ENCODE measurements at regions not wholly inside any gene's neighbourhood (a gene's known extent, or its start where the extent isn't known, plus 50 kb on each side); places are given as distances from the start of the nearest gene placed in this dataset.

DNA sequence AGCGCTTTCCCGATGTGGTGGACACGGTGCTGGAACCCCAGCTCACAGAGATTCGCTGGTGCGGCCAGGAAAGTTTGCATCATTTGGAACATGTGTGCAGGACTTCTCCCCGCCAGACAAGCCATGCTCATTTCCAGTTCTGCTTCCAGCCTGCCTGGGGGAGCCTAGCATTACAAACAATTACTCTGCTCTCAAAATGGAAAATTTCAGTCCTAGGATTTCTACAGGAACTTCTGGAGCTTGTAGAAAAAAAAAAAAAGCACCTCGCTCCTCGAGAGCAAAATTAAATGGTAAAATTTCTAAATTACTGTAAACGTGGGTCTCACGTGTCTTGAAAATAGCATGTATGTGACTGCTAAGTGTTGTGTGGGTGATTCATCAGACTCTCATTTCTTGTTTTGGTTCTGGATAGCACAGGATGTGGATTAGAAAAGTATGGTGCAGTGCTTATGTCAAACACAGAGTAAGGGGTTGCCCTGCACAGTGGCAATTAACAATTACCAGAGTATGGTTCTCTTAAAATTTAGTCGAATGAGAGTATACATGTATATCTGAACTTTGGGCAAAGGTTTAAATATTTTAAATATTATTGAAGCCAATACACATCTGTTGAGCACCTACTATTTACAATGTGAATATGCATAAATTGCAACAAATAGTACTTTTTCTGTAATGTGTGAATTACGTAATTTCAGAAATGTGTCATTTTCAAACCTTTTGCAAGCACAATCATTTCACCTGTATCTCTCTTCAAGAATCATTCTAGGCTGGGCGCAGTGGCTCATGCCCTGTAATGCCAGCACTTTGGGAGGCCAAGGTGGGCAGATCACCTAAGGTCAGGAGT lies 61.8 kb upstream of the PTGFRN start:
- intact Hi-C loops (cut with micrococcal nuclease): no loop called here
- no peaks in the 10 kb centered on the region for H3K79me2 ChIP-seq (ENCODE audit: insufficient read depth, low read length)
- POLR2A ChIA-PET: no interaction called here
- H4K20me1 ChIP-seq (ENCODE audit: insufficient read depth): no peaks in the 10 kb centered on the region
- H3K9me3 ChIP-seq (ENCODE audit: control insufficient read depth in 1 of 2, insufficient read depth in 1 of 2, low read depth in 1 of 2, low read length in 2 of 2): 0 out of 4 replicates have a peak, but pooled peaks cover 0 to 4% of the 10 kb centered on the region in 2 experiments
- RAD21 ChIA-PET (ENCODE audit: low non-redundant PET in 1 of 2, low total read pairs in 2 of 2, uncharacterized antibody in 2 of 2, unreplicated experiment in 2 of 2): no interaction called here
- DNase-seq (ENCODE audit: low read depth, low spot score): no peak
- H3K4me1 ChIP-seq (ENCODE audit: control insufficient read depth in 1 of 2, insufficient read depth in 2 of 2, low read length in 2 of 2): peaks cover 0 to 2% of the 10 kb centered on the region in 2 experiments; a peak in 2 of 4 replicates
- no peak for ATAC-seq
- TF ChIP-seq JUND (IDR thresholded peaks at IDR 0.05) (no peak), EGR1 (IDR thresholded peaks at IDR 0.05; ENCODE audit: low read depth) (no peak), YY1 (IDR thresholded peaks at IDR 0.05; ENCODE audit: extremely low read depth, insufficient replicate concordance, low read depth, low read length) (no peak), POLR2AphosphoS5 (IDR thresholded peaks at IDR 0.05; ENCODE audit: low read depth, low read length) (no peak), FOSL1 (IDR thresholded peaks at IDR 0.05; ENCODE audit: low read depth) (no peak), ZNF274 (IDR thresholded peaks at IDR 0.05; ENCODE audit: low read depth, low read length) (no peak), ZFX (IDR thresholded peaks at IDR 0.05) (no peak), ELF1 (IDR thresholded peaks at IDR 0.05; ENCODE audit: borderline replicate concordance, low read depth) (no peak), CBX3 (IDR thresholded peaks at IDR 0.05; ENCODE audit: low read depth) (no peak), EZH2 (IDR thresholded peaks at IDR 0.05) (no peak), TCF7L2 (IDR thresholded peaks at IDR 0.05; ENCODE audit: borderline replicate concordance, extremely low read depth, insufficient read depth, insufficient read length) (no peak)
- TF ChIP-seq, protein P1, sequence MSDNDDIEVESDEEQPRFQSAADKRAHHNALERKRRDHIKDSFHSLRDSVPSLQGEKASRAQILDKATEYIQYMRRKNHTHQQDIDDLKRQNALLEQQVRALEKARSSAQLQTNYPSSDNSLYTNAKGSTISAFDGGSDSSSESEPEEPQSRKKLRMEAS (IDR thresholded peaks at IDR 0.05): no peak
- TF ChIP-seq, protein P2, sequence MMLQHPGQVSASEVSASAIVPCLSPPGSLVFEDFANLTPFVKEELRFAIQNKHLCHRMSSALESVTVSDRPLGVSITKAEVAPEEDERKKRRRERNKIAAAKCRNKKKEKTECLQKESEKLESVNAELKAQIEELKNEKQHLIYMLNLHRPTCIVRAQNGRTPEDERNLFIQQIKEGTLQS (IDR thresholded peaks at IDR 0.05): no peak
- TF ChIP-seq, protein P3, sequence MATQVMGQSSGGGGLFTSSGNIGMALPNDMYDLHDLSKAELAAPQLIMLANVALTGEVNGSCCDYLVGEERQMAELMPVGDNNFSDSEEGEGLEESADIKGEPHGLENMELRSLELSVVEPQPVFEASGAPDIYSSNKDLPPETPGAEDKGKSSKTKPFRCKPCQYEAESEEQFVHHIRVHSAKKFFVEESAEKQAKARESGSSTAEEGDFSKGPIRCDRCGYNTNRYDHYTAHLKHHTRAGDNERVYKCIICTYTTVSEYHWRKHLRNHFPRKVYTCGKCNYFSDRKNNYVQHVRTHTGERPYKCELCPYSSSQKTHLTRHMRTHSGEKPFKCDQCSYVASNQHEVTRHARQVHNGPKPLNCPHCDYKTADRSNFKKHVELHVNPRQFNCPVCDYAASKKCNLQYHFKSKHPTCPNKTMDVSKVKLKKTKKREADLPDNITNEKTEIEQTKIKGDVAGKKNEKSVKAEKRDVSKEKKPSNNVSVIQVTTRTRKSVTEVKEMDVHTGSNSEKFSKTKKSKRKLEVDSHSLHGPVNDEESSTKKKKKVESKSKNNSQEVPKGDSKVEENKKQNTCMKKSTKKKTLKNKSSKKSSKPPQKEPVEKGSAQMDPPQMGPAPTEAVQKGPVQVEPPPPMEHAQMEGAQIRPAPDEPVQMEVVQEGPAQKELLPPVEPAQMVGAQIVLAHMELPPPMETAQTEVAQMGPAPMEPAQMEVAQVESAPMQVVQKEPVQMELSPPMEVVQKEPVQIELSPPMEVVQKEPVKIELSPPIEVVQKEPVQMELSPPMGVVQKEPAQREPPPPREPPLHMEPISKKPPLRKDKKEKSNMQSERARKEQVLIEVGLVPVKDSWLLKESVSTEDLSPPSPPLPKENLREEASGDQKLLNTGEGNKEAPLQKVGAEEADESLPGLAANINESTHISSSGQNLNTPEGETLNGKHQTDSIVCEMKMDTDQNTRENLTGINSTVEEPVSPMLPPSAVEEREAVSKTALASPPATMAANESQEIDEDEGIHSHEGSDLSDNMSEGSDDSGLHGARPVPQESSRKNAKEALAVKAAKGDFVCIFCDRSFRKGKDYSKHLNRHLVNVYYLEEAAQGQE (IDR thresholded peaks at IDR 0.05; ENCODE audit: low read depth): no peak
- CTCF ChIA-PET: no interaction called here
- no TSS peak for BruUV-seq (replicated peaks)
- no peak overlapping the region for H2AFZ ChIP-seq (ENCODE audit: low read depth, low read length, poor library complexity, severe bottlenecking)
- H3K27ac ChIP-seq (ENCODE audit: low read depth, low read length): no peak overlapping the region
- H3K36me3 ChIP-seq (ENCODE audit: control insufficient read depth in 1 of 2, insufficient read depth in 2 of 2, low read length in 2 of 2): no peaks in the 10 kb centered on the region
- no peak overlapping the region for H3K4me3 ChIP-seq (replicated peaks in 1 of 2; ENCODE audit: low read depth in 1 of 2, low read length in 2 of 2)
- no peak overlapping the region for H3K9ac ChIP-seq (ENCODE audit: low read length)
- no peaks in the 10 kb centered on the region for H3K27me3 ChIP-seq (ENCODE audit: insufficient read depth, low read length)
- no peaks in the 10 kb centered on the region for H3K9me2 ChIP-seq (ENCODE audit: insufficient read depth)
- no peak overlapping the region for H3K4me2 ChIP-seq (ENCODE audit: low read length)
